Type B pancreatic cell (in vitro differentiated cells): ENCODE measurements at regions not wholly inside any gene's neighbourhood (a gene's known extent, or its start where the extent isn't known, plus 50 kb on each side); places are given as distances from the start of the nearest gene placed in this dataset.

Source experiments
- DNase-seq: peaks from one replicate; pipeline ENCODE4 v3.0.0; 2021; ENCODE audit warnings: mixed read lengths; ENCODE audit not compliant: unreplicated experiment; ENCODE audit errors: extremely low spot score
- H3K27ac Mint-ChIP-seq: 2 replicates; pipeline ENCODE4 v1.8.0; 2021; ENCODE audit warnings: mild to moderate bottlenecking, mixed read lengths
- H3K27me3 Mint-ChIP-seq: 2 replicates; pipeline ENCODE4 v1.8.0; 2021; ENCODE audit warnings: mixed read lengths
- H3K36me3 Mint-ChIP-seq: 2 replicates; pipeline ENCODE4 v1.8.0; 2021; ENCODE audit warnings: mixed read lengths
- H3K4me1 Mint-ChIP-seq: one replicate; pipeline ENCODE4 v1.8.0; 2021; ENCODE audit warnings: mixed read lengths; ENCODE audit not compliant: unreplicated experiment
- H3K4me3 Mint-ChIP-seq: 2 replicates; pipeline ENCODE4 v1.8.0; 2021; ENCODE audit warnings: mild to moderate bottlenecking, mixed read lengths
- H3K9me3 Mint-ChIP-seq: 2 replicates; pipeline ENCODE4 v1.8.0; 2021; ENCODE audit warnings: mixed read lengths
- TF ChIP-seq, protein P1 (sequence below): fragments of 200-600 bp; sonication (generic); conservative IDR thresholded peaks from 2 replicates; pipeline ENCODE4 v1.5.0; 2021; ENCODE audit warnings: antibody characterized with exemption, mild to moderate bottlenecking

DNA sequence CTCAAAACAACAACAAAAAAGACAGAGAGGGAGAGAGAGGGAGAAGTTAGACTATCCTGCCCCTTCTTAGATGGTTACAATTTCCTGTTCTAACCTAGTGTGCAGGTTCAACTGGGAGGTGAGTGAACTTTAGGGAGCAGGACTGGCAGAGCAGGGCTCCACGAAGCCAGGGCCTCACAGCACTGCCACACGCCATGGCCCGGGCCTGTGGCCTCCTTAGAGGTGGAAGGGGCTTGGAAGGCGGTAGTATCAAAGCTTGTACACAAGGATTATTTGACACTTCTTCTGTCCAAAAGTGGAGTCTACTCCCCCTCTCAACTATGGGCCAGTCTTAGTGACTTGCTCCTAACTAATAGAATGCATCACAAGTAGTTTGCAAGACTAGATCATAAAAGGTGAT lies 62.9 kb upstream of the TMEM72 start:
- Mint-ChIP-seq H3K4me3 (no peak overlapping the region), H3K27ac (no peak overlapping the region), H3K36me3 (no peaks in the 10 kb centered on the region), H3K4me1 (no peaks in the 10 kb centered on the region), H3K9me3 (no peaks in the 10 kb centered on the region), H3K27me3 (peaks cover 8% of the 10 kb centered on the region)
- TF ChIP-seq, protein P1, sequence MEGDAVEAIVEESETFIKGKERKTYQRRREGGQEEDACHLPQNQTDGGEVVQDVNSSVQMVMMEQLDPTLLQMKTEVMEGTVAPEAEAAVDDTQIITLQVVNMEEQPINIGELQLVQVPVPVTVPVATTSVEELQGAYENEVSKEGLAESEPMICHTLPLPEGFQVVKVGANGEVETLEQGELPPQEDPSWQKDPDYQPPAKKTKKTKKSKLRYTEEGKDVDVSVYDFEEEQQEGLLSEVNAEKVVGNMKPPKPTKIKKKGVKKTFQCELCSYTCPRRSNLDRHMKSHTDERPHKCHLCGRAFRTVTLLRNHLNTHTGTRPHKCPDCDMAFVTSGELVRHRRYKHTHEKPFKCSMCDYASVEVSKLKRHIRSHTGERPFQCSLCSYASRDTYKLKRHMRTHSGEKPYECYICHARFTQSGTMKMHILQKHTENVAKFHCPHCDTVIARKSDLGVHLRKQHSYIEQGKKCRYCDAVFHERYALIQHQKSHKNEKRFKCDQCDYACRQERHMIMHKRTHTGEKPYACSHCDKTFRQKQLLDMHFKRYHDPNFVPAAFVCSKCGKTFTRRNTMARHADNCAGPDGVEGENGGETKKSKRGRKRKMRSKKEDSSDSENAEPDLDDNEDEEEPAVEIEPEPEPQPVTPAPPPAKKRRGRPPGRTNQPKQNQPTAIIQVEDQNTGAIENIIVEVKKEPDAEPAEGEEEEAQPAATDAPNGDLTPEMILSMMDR = no peak
- DNase-seq = no peak

DNA sequence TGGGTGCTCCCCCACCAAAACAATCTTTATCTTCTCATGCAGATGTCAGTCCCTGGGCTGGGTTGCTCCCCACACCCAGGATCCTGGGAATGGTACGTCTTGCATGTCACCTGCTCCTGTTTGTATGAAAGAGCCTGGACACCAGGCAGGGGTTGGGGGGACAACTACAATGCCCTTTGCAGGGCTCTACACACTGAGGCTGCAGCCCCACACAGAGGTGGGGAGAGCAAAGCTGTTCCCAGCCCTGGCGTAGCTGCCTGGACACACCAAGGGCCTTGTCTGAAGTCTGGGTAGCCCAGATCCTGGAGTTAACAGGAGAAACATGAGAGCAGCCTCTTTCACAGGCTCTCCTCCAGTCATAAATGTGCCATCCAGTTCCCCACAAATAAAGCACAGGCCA lies 61.2 kb upstream of the TMEM72 start:
- Mint-ChIP-seq H3K9me3 (no peaks in the 10 kb centered on the region), H3K36me3 (no peaks in the 10 kb centered on the region), H3K4me1 (peaks cover 10% of the 10 kb centered on the region), H3K27me3 (peaks cover 12% of the 10 kb centered on the region), H3K27ac (no peak overlapping the region), H3K4me3 (no peak overlapping the region)
- DNase-seq = no peak
- TF ChIP-seq, protein P1 = no peak

DNA sequence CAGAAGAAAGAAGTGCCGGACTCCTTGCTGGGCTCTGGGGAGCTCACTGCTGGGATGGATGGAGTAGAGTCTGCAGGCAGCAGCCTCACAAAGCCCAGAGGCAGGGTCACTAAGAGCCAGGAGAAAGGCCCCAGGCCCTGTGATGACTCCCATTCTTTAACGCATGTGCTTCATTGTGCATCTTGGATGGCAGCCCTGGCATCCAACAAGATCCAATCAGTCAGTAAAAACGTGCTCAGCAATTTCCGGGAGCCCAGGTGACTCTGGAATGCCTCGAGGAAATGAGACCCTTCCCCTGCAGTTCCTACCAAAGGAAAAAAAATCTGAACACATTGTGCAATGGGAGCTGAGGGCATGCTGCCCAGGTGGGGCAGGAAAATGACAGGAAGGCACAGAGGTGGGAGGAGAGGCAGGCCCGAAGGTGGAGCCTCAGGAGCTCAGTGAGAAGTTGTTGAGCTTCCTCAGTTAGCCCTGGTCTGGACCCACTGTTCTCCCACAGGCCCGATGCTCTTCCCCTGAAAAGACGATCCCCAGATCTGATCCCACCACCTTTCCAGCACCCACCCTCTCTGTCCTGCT lies 60.7 kb upstream of the TMEM72 start:
- Mint-ChIP-seq H3K27ac (no peak overlapping the region), H3K4me3 (no peak overlapping the region), H3K9me3 (no peaks in the 10 kb centered on the region), H3K36me3 (no peaks in the 10 kb centered on the region), H3K4me1 (peaks cover 10% of the 10 kb centered on the region), H3K27me3 (peaks cover 12% of the 10 kb centered on the region)
- TF ChIP-seq, protein P1 = no peak
- peak; percentile 43 for DNase-seq

DNA sequence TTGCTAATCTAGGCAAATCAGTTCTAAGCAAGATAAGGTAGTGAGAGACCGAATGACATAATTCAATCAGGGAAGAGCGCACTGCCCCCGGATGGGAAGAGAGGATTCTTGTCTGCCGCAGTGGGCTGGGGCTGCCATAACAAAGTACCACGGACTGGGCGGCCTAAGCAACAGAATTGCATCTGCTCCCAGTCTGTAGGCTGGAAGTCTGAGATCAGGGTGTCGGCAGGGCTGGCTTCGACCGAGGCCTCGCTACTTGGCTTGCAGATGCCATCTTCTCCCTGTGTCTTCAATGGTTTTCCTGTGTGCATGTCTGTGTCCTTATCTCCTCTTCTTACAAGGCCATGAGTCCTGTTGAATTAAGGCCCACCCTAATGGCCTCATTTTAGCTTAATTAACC lies 59.7 kb upstream of the TMEM72 start:
- TF ChIP-seq, protein P1 = no peak
- no peak overlapping the region for H3K27ac Mint-ChIP-seq

DNA sequence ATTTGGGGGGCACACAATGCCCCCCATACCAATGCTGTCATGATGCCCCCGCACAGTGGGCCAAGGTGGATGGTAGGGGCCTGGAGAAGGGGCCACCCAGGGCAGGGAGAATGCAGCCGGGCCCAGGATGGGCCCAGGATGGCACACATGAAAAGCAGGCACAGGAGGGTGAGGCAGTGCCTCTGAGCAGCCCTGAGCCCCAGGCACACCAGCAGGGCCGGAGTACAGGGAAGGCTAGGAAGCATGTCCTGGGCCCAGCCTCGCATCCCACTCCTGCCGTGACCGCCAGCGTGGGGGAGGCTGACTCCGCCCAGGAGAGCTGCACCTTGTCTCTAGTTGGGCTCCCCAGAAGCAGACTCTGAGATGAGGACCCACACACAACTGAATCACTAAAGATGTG lies 59.3 kb upstream of the TMEM72 start:
- H3K36me3 Mint-ChIP-seq = no peaks in the 10 kb centered on the region
- H3K4me1 Mint-ChIP-seq = peaks cover 10% of the 10 kb centered on the region
- no peak overlapping the region for H3K4me3 Mint-ChIP-seq
- H3K27me3 Mint-ChIP-seq = peaks cover 19% of the 10 kb centered on the region
- TF ChIP-seq, protein P1 = no peak
- H3K27ac Mint-ChIP-seq = no peak overlapping the region
- no peaks in the 10 kb centered on the region for H3K9me3 Mint-ChIP-seq
- peak; percentile 49 for DNase-seq

More for the DNA sequence above, 59.7 kb upstream of the TMEM72 start:
- peak; percentile 39 for DNase-seq
- peaks cover 10% of the 10 kb centered on the region for H3K4me1 Mint-ChIP-seq
- H3K27me3 Mint-ChIP-seq = peaks cover 19% of the 10 kb centered on the region
- H3K4me3 Mint-ChIP-seq = no peak overlapping the region
- H3K9me3 Mint-ChIP-seq = no peaks in the 10 kb centered on the region
- no peaks in the 10 kb centered on the region for H3K36me3 Mint-ChIP-seq
